Neural cell (in vitro differentiated cells): ENCODE measurements at regions not wholly inside any gene's neighbourhood (a gene's known extent, or its start where the extent isn't known, plus 50 kb on each side); places are given as distances from the start of the nearest gene placed in this dataset.

Experiments
- H2AFZ ChIP-seq: fragments of 200-600, 300-800 bp; sonication (generic), shearing (Covaris generic); 2 replicates; pipeline ENCODE4 v1.6.0; 2014; ENCODE audit warnings: low read depth, mild to moderate bottlenecking, antibody characterized with exemption, low read length, moderate library complexity
- H3F3A ChIP-seq: fragments of 200-600 bp; shearing (Covaris generic); 2 replicates; pipeline ENCODE4 v1.6.1; 2016; ENCODE audit warnings: mild to moderate bottlenecking, moderate library complexity, mixed read lengths, antibody characterized with exemption, low read length; ENCODE audit not compliant: insufficient read depth, poor library complexity, severe bottlenecking
- H3K27ac ChIP-seq: fragments of 200-600, 300-800 bp; sonication (generic), shearing (Covaris generic); 2 replicates; pipeline ENCODE4 v1.5.1; 2014; ENCODE audit warnings: mild to moderate bottlenecking, low read length, moderate library complexity
- H3K27me3 ChIP-seq: fragments of 300-800, 200-600 bp; sonication (generic), shearing (Covaris generic); 2 replicates; pipeline ENCODE4 v1.6.0; 2014; ENCODE audit warnings: mild to moderate bottlenecking, low read depth, low read length, moderate library complexity; ENCODE audit not compliant: insufficient read depth
- H3K36me3 ChIP-seq: fragments of 300-800, 200-600 bp; sonication (generic), shearing (Covaris generic); 2 replicates; pipeline ENCODE4 v1.5.1; 2014; ENCODE audit warnings: mild to moderate bottlenecking, antibody characterized with exemption, low read length, moderate library complexity; ENCODE audit not compliant: insufficient read depth
- H3K4me2 ChIP-seq: fragments of 300-800, 200-600 bp; sonication (generic), shearing (Covaris generic); 2 replicates; pipeline ENCODE4 v1.6.0; 2014; ENCODE audit warnings: mild to moderate bottlenecking, low read length
- H3K4me3 ChIP-seq: fragments of 300-800, 200-600 bp; sonication (generic), shearing (Covaris generic); 2 replicates; pipeline ENCODE4 v1.5.1; 2014; ENCODE audit warnings: mild to moderate bottlenecking, low read length, moderate library complexity
- H3K79me2 ChIP-seq: fragments of 200-600 bp; shearing (Covaris generic); replicated peaks from 2 replicates; pipeline ENCODE4 v1.6.0; 2014; ENCODE audit warnings: mild to moderate bottlenecking, low read length, moderate library complexity; ENCODE audit not compliant: insufficient read depth
- H3K9ac ChIP-seq: fragments of 300-800, 200-600 bp; sonication (generic), shearing (Covaris generic); 2 replicates; pipeline ENCODE4 v1.6.1; 2016; ENCODE audit warnings: mild to moderate bottlenecking, low read length, mixed read lengths
- H3K9me2 ChIP-seq: fragments of 200-600 bp; shearing (Covaris generic); 2 replicates; pipeline ENCODE4 v1.6.1; 2016; ENCODE audit warnings: mild to moderate bottlenecking, low read length, mixed read lengths; ENCODE audit not compliant: insufficient read depth
- H3K9me3 ChIP-seq: fragments of 200-600, 300-800 bp; sonication (generic), shearing (Covaris generic); 2 replicates; pipeline ENCODE4 v1.6.1; 2016; ENCODE audit warnings: mild to moderate bottlenecking, mixed run types, low read length, moderate library complexity, mixed read lengths
- H4K20me1 ChIP-seq: fragments of 200-600 bp; shearing (Covaris generic); 2 replicates; pipeline ENCODE4 v1.6.1; 2016; ENCODE audit warnings: mild to moderate bottlenecking, mixed run types; ENCODE audit not compliant: insufficient read depth
- EP300 ChIP-seq: fragments of 450-650 bp; conservative IDR thresholded peaks from 2 replicates; pipeline ENCODE4 v1.6.1; 2014; ENCODE audit warnings: antibody characterized with exemption, mild to moderate bottlenecking, moderate library complexity; ENCODE audit not compliant: poor library complexity, severe bottlenecking
- EZH2 ChIP-seq: fragments of 200-600, 300-800 bp; shearing (Covaris generic), sonication (generic); IDR thresholded peaks from 2 replicates; pipeline ENCODE4 v1.6.1; 2014; ENCODE audit warnings: antibody characterized with exemption, low read length, borderline replicate concordance, mild to moderate bottlenecking; ENCODE audit not compliant: insufficient read depth, poor library complexity, severe bottlenecking
- MXI1 ChIP-seq: fragments of 450-650 bp; conservative IDR thresholded peaks from 2 replicates; pipeline ENCODE4 v1.6.1; 2014; ENCODE audit warnings: antibody characterized with exemption, mild to moderate bottlenecking; ENCODE audit not compliant: poor library complexity, severe bottlenecking
- POLR2AphosphoS5 ChIP-seq: IDR thresholded peaks from 2 replicates; pipeline ENCODE4 v1.6.1; 2012
- RAD21 ChIP-seq: fragments of 450-650 bp; conservative IDR thresholded peaks from 2 replicates; pipeline ENCODE4 v1.6.1; 2014; ENCODE audit warnings: antibody characterized with exemption, mild to moderate bottlenecking, moderate library complexity
- SMC3 ChIP-seq: fragments of 450-650 bp; conservative IDR thresholded peaks from 2 replicates; pipeline ENCODE4 v1.6.1; 2014; ENCODE audit warnings: antibody characterized with exemption, mild to moderate bottlenecking, moderate library complexity; ENCODE audit not compliant: poor library complexity
- TAF1 ChIP-seq: IDR thresholded peaks from 2 replicates; pipeline ENCODE4 v1.6.1; 2012; ENCODE audit warnings: low read depth
- TF ChIP-seq, protein P1 (sequence below): fragments of 450-650 bp; IDR thresholded peaks from 2 replicates; pipeline ENCODE4 v1.5.1; 2014; ENCODE audit warnings: antibody characterized with exemption, mild to moderate bottlenecking, moderate library complexity; ENCODE audit not compliant: poor library complexity, severe bottlenecking
- TF ChIP-seq, protein P2 (sequence below): IDR thresholded peaks from 2 replicates; pipeline ENCODE4 v1.6.1; 2012; ENCODE audit warnings: borderline replicate concordance

DNA sequence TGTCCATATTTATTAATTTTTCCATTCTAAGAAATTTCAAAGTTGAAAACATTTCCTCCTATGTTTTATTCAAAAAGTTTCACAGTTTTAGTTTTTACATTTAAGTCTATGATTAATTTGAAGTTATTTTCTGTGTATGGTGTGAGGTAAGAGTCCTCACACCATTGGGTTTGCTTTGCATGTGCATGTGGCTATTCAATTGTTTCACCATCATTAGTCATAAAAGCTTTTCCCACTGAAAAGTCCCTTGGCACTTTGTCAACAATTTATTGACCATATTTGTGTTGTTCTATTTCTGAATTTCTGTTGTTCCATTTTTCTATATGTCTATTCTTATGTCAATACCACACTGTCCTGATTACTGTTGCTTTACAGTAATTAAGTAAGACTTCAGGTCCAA is 186.5 kb downstream of the KIF18A start:
- Histone ChIP-seq H2AFZ (no peak overlapping the region), H3K9me3 (no peaks in the 10 kb centered on the region), H3K9ac (no peak overlapping the region), H3K79me2 (no peaks in the 10 kb centered on the region), H3K4me2 (no peak overlapping the region), H3K9me2 (no peaks in the 10 kb centered on the region), H3F3A (no peaks in the 10 kb centered on the region), H3K4me3 (no peak overlapping the region), H4K20me1 (no peaks in the 10 kb centered on the region), H3K36me3 (no peaks in the 10 kb centered on the region), H3K27ac (no peak overlapping the region), H3K27me3 (no peaks in the 10 kb centered on the region)
- TF ChIP-seq RAD21 (no peak), MXI1 (no peak), SMC3 (no peak), EZH2 (no peak), POLR2AphosphoS5 (no peak), EP300 (no peak), TAF1 (no peak)
- TF ChIP-seq, protein P1, sequence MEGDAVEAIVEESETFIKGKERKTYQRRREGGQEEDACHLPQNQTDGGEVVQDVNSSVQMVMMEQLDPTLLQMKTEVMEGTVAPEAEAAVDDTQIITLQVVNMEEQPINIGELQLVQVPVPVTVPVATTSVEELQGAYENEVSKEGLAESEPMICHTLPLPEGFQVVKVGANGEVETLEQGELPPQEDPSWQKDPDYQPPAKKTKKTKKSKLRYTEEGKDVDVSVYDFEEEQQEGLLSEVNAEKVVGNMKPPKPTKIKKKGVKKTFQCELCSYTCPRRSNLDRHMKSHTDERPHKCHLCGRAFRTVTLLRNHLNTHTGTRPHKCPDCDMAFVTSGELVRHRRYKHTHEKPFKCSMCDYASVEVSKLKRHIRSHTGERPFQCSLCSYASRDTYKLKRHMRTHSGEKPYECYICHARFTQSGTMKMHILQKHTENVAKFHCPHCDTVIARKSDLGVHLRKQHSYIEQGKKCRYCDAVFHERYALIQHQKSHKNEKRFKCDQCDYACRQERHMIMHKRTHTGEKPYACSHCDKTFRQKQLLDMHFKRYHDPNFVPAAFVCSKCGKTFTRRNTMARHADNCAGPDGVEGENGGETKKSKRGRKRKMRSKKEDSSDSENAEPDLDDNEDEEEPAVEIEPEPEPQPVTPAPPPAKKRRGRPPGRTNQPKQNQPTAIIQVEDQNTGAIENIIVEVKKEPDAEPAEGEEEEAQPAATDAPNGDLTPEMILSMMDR: no peak
- TF ChIP-seq, protein P2, sequence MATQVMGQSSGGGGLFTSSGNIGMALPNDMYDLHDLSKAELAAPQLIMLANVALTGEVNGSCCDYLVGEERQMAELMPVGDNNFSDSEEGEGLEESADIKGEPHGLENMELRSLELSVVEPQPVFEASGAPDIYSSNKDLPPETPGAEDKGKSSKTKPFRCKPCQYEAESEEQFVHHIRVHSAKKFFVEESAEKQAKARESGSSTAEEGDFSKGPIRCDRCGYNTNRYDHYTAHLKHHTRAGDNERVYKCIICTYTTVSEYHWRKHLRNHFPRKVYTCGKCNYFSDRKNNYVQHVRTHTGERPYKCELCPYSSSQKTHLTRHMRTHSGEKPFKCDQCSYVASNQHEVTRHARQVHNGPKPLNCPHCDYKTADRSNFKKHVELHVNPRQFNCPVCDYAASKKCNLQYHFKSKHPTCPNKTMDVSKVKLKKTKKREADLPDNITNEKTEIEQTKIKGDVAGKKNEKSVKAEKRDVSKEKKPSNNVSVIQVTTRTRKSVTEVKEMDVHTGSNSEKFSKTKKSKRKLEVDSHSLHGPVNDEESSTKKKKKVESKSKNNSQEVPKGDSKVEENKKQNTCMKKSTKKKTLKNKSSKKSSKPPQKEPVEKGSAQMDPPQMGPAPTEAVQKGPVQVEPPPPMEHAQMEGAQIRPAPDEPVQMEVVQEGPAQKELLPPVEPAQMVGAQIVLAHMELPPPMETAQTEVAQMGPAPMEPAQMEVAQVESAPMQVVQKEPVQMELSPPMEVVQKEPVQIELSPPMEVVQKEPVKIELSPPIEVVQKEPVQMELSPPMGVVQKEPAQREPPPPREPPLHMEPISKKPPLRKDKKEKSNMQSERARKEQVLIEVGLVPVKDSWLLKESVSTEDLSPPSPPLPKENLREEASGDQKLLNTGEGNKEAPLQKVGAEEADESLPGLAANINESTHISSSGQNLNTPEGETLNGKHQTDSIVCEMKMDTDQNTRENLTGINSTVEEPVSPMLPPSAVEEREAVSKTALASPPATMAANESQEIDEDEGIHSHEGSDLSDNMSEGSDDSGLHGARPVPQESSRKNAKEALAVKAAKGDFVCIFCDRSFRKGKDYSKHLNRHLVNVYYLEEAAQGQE: no peak

DNA sequence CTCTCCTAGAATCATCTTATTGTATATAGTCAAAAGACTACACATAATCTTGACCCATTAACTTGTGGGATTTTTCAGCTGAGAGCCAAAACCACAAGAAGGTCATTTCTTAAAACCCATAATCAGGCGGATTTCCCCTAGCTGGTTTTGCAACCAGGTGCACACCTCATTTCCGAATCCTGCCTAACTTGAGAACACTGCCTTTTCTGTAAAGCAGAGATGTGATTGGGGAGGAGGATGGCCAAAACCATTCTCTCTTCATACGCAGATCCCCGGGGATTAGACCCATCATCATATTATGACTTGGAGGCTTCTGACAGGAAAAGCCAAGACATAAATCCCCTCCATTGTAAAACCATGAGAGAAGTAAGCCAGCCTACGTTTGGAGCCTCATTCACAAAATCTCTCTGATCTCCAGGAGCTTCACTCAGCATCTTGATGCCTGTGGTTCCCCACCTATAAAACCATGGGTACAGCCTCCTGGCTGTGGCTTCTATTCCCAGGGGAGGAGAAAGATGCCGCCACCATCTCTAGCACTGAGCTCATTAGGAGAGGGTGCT is 191.3 kb downstream of the KIF18A start:
- no peaks in the 10 kb centered on the region for H4K20me1 ChIP-seq
- TF ChIP-seq EZH2: no peak
- TF ChIP-seq RAD21: no peak
- no peak for TF ChIP-seq SMC3
- no peak for TF ChIP-seq EP300
- TF ChIP-seq MXI1: no peak
- TF ChIP-seq TAF1: no peak
- TF ChIP-seq, protein P1: no peak
- TF ChIP-seq, protein P2: no peak
- no peaks in the 10 kb centered on the region for H3F3A ChIP-seq
- peaks cover 3% of the 10 kb centered on the region for H3K27me3 ChIP-seq
- no peak overlapping the region for H3K4me2 ChIP-seq
- no peaks in the 10 kb centered on the region for H3K9me3 ChIP-seq
- H3K9ac ChIP-seq: no peak overlapping the region
- H2AFZ ChIP-seq: no peak overlapping the region
- no peaks in the 10 kb centered on the region for H3K9me2 ChIP-seq
- no peak overlapping the region for H3K4me3 ChIP-seq
- no peaks in the 10 kb centered on the region for H3K79me2 ChIP-seq
- H3K27ac ChIP-seq: no peak overlapping the region
- no peaks in the 10 kb centered on the region for H3K36me3 ChIP-seq
